ENCODE measurements at regions not wholly inside any gene's neighbourhood (a gene's known extent, or its start where the extent isn't known, plus 50 kb on each side); places are given as distances from the start of the nearest gene placed in this dataset.

GRCh38 chr20:22680031-22680740 lies 95.8 kb upstream of the FOXA2 start:
- Histone ChIP-seq H3K27me3 (ENCODE audit: control insufficient read depth in 2 of 2, insufficient read depth in 2 of 2, low read length in 2 of 2) (no peaks in the 10 kb centered on the region), H3K36me3 (ENCODE audit: control insufficient read depth in 2 of 2, insufficient read depth in 2 of 2, low read length in 2 of 2) (no peaks in the 10 kb centered on the region), H3K4me1 (ENCODE audit: control insufficient read depth in 2 of 2, insufficient read depth in 2 of 2, low read length in 2 of 2) (no peaks in the 10 kb centered on the region), H3K9me3 (ENCODE audit: control insufficient read depth in 2 of 2, low read length in 2 of 2) (no peaks in the 10 kb centered on the region), H3K4me3 (ENCODE audit: low read length in 2 of 2) (no peak overlapping the region), H3K27ac (ENCODE audit: low read depth in 2 of 2, low read length in 2 of 2) (no peak overlapping the region), H3K9ac (ENCODE audit: low read depth in 1 of 2, low read length in 2 of 2) (no peak overlapping the region)

- H3K27me3 ChIP-seq (ENCODE audit: control insufficient read depth in 2 of 2, insufficient read depth in 2 of 2, low read length in 2 of 2), result no peaks in the 10 kb centered on the region
- no peak overlapping the region for H3K27ac ChIP-seq (ENCODE audit: low read depth in 2 of 2, low read length in 2 of 2)
- no peaks in the 10 kb centered on the region for H3K9me3 ChIP-seq (ENCODE audit: control insufficient read depth in 2 of 2, low read length in 2 of 2)
- no peaks in the 10 kb centered on the region for H3K36me3 ChIP-seq (ENCODE audit: control insufficient read depth in 2 of 2, insufficient read depth in 2 of 2, low read length in 2 of 2)
- H3K9ac ChIP-seq (ENCODE audit: low read depth in 1 of 2, low read length in 2 of 2), result no peak overlapping the region
- H3K4me3 ChIP-seq (ENCODE audit: low read length in 2 of 2), result no peak overlapping the region
- no peaks in the 10 kb centered on the region for H3K4me1 ChIP-seq (ENCODE audit: control insufficient read depth in 2 of 2, insufficient read depth in 2 of 2, low read length in 2 of 2)
These were observed 97.3 kb upstream of the FOXA2 start for GRCh38 chr20:22681591-22682248.

DNA sequence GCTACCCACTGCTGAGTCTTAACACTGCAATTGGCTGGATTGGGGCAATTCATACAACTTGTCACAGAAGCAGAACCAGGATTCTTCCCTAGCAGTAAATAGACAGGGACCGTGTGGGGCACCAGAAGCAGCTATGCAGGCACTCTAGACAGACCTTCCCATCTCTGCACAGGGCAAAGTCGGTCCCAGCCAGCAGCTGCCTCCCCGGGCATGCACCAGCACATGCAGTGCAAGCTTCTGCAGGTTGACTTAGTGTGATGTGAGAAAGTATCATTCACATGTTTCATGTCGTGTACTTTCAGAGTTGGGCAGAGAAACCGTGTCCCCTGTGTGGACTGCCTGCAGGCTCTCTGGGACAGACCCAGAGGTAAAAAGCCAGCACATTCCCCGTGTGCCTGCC lies 98.0 kb upstream of the FOXA2 start:
- Histone ChIP-seq H3K4me1 (ENCODE audit: control insufficient read depth in 2 of 2, insufficient read depth in 2 of 2, low read length in 2 of 2) (no peaks in the 10 kb centered on the region), H3K4me3 (ENCODE audit: low read length in 2 of 2) (no peak overlapping the region), H3K36me3 (ENCODE audit: control insufficient read depth in 2 of 2, insufficient read depth in 2 of 2, low read length in 2 of 2) (no peaks in the 10 kb centered on the region), H3K9me3 (ENCODE audit: control insufficient read depth in 2 of 2, low read length in 2 of 2) (no peaks in the 10 kb centered on the region), H3K9ac (ENCODE audit: low read depth in 1 of 2, low read length in 2 of 2) (no peak overlapping the region), H3K27me3 (ENCODE audit: control insufficient read depth in 2 of 2, insufficient read depth in 2 of 2, low read length in 2 of 2) (no peaks in the 10 kb centered on the region), H3K27ac (ENCODE audit: low read depth in 2 of 2, low read length in 2 of 2) (no peak overlapping the region)

- H3K4me3 ChIP-seq (ENCODE audit: low read length in 2 of 2), result no peak overlapping the region
- H3K9me3 ChIP-seq (ENCODE audit: control insufficient read depth in 2 of 2, low read length in 2 of 2), result no peaks in the 10 kb centered on the region
- H3K4me1 ChIP-seq (ENCODE audit: control insufficient read depth in 2 of 2, insufficient read depth in 2 of 2, low read length in 2 of 2), result no peaks in the 10 kb centered on the region
- no peak overlapping the region for H3K27ac ChIP-seq (ENCODE audit: low read depth in 2 of 2, low read length in 2 of 2)
- H3K9ac ChIP-seq (ENCODE audit: low read depth in 1 of 2, low read length in 2 of 2), result no peak overlapping the region
- no peaks in the 10 kb centered on the region for H3K27me3 ChIP-seq (ENCODE audit: control insufficient read depth in 2 of 2, insufficient read depth in 2 of 2, low read length in 2 of 2)
- no peaks in the 10 kb centered on the region for H3K36me3 ChIP-seq (ENCODE audit: control insufficient read depth in 2 of 2, insufficient read depth in 2 of 2, low read length in 2 of 2)
These were observed 99.8 kb upstream of the FOXA2 start for GRCh38 chr20:22684072-22684762.

- Histone ChIP-seq H3K9me3 (ENCODE audit: control insufficient read depth in 2 of 2, low read length in 2 of 2) (no peaks in the 10 kb centered on the region), H3K4me3 (ENCODE audit: low read length in 2 of 2) (no peak overlapping the region), H3K27me3 (ENCODE audit: control insufficient read depth in 2 of 2, insufficient read depth in 2 of 2, low read length in 2 of 2) (no peaks in the 10 kb centered on the region), H3K27ac (ENCODE audit: low read depth in 2 of 2, low read length in 2 of 2) (no peak overlapping the region), H3K36me3 (ENCODE audit: control insufficient read depth in 2 of 2, insufficient read depth in 2 of 2, low read length in 2 of 2) (no peaks in the 10 kb centered on the region), H3K4me1 (ENCODE audit: control insufficient read depth in 2 of 2, insufficient read depth in 2 of 2, low read length in 2 of 2) (no peaks in the 10 kb centered on the region), H3K9ac (ENCODE audit: low read depth in 1 of 2, low read length in 2 of 2) (no peak overlapping the region)
These were observed 100.5 kb upstream of the FOXA2 start for GRCh38 chr20:22684763-22685443.

DNA sequence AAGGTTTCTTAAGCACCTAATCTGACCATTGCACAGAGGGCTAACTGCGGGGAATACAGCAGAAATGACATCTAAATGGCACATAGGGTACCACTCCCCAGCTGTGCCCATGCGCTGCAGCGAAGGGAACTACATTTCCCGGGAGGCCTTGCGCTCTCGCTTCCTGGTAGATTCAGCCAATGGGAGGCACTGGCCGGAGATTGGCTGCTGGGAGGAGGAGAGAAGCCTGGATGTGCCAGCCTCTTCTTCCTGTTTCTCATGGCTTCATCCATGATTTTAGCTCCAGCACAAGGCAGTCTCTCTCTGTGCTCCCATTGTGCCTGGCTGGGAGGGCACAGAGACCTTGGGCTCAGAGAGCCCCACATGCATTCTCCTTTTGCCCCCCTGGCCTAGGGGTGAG lies 101.7 kb upstream of the FOXA2 start:
- H3K27ac ChIP-seq (ENCODE audit: low read depth in 2 of 2, low read length in 2 of 2), result no peak overlapping the region
- no peak overlapping the region for H3K4me3 ChIP-seq (ENCODE audit: low read length in 2 of 2)
- no peak overlapping the region for H3K9ac ChIP-seq (ENCODE audit: low read depth in 1 of 2, low read length in 2 of 2)
- no peaks in the 10 kb centered on the region for H3K36me3 ChIP-seq (ENCODE audit: control insufficient read depth in 2 of 2, insufficient read depth in 2 of 2, low read length in 2 of 2)
- peaks cover 0 to 5% of the 10 kb centered on the region in 2 donors for H3K27me3 ChIP-seq (ENCODE audit: control insufficient read depth in 2 of 2, insufficient read depth in 2 of 2, low read length in 2 of 2)
- H3K4me1 ChIP-seq (ENCODE audit: control insufficient read depth in 2 of 2, insufficient read depth in 2 of 2, low read length in 2 of 2), result peaks cover 0 to 3% of the 10 kb centered on the region in 2 donors
- H3K9me3 ChIP-seq (ENCODE audit: control insufficient read depth in 2 of 2, low read length in 2 of 2), result no peaks in the 10 kb centered on the region

- Histone ChIP-seq H3K27ac (ENCODE audit: low read depth in 2 of 2, low read length in 2 of 2) (no peak overlapping the region), H3K36me3 (ENCODE audit: control insufficient read depth in 2 of 2, insufficient read depth in 2 of 2, low read length in 2 of 2) (no peaks in the 10 kb centered on the region), H3K9me3 (ENCODE audit: control insufficient read depth in 2 of 2, low read length in 2 of 2) (no peaks in the 10 kb centered on the region), H3K27me3 (ENCODE audit: control insufficient read depth in 2 of 2, insufficient read depth in 2 of 2, low read length in 2 of 2) (peaks cover 0 to 5% of the 10 kb centered on the region in 2 donors), H3K9ac (ENCODE audit: low read depth in 1 of 2, low read length in 2 of 2) (no peak overlapping the region), H3K4me3 (ENCODE audit: low read length in 2 of 2) (no peak overlapping the region), H3K4me1 (ENCODE audit: control insufficient read depth in 2 of 2, insufficient read depth in 2 of 2, low read length in 2 of 2) (peaks cover 0 to 6% of the 10 kb centered on the region in 2 donors)
These were observed 103.4 kb upstream of the FOXA2 start for GRCh38 chr20:22687676-22688349.

DNA sequence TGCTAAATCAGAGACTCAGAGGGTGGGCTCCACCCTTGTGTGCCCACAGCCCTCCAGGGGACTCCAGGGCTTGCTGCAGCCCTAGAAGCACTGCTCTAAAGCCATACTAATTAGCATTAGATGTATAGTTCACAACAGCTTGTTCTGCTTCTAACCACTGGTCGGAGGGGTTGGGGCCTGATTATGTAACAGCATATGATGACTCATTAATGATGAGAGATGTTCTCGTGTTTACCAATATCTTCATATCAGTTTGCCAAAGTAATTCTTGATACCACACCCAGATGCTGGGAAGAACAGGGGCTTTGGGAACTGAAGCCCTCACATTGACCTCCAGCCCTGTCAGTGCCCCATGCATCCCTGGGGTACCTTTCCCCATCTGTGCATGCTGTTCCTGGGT lies 104.1 kb upstream of the FOXA2 start:
- H3K9ac ChIP-seq (ENCODE audit: low read depth in 1 of 2, low read length in 2 of 2), result no peak overlapping the region
- H3K4me1 ChIP-seq (ENCODE audit: control insufficient read depth in 2 of 2, insufficient read depth in 2 of 2, low read length in 2 of 2), result peaks cover 0 to 6% of the 10 kb centered on the region in 2 donors
- no peak overlapping the region for H3K4me3 ChIP-seq (ENCODE audit: low read length in 2 of 2)
- H3K9me3 ChIP-seq (ENCODE audit: control insufficient read depth in 2 of 2, low read length in 2 of 2), result no peaks in the 10 kb centered on the region
- no peak overlapping the region for H3K27ac ChIP-seq (ENCODE audit: low read depth in 2 of 2, low read length in 2 of 2)
- peaks cover 0 to 5% of the 10 kb centered on the region in 2 donors for H3K27me3 ChIP-seq (ENCODE audit: control insufficient read depth in 2 of 2, insufficient read depth in 2 of 2, low read length in 2 of 2)
- no peaks in the 10 kb centered on the region for H3K36me3 ChIP-seq (ENCODE audit: control insufficient read depth in 2 of 2, insufficient read depth in 2 of 2, low read length in 2 of 2)

DNA sequence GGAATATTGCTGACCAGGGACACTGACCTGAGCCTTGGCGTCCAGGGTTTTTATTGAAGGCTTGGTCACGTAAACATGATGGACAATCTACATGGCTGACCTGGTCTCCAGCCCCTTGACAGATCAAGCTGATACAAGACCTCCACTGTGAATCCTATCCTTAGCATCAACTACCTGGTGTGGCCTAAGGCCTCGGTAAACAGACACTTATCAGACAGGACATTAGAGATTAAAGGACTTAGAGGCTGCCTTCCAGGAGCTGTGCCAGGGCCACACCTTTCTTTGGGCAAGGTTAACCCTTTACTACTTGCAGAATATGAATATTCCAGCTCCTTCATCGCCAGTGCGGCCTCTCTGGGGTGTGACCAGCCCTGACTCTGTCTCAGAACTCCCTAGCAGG lies 104.9 kb upstream of the FOXA2 start:
- H3K4me1 ChIP-seq (ENCODE audit: control insufficient read depth in 2 of 2, insufficient read depth in 2 of 2, low read length in 2 of 2), result peaks cover 0 to 6% of the 10 kb centered on the region in 2 donors
- no peak overlapping the region for H3K4me3 ChIP-seq (ENCODE audit: low read length in 2 of 2)
- no peak overlapping the region for H3K9ac ChIP-seq (ENCODE audit: low read depth in 1 of 2, low read length in 2 of 2)
- H3K27ac ChIP-seq (ENCODE audit: low read depth in 2 of 2, low read length in 2 of 2), result no peak overlapping the region
- H3K9me3 ChIP-seq (ENCODE audit: control insufficient read depth in 2 of 2, low read length in 2 of 2), result no peaks in the 10 kb centered on the region
- no peaks in the 10 kb centered on the region for H3K36me3 ChIP-seq (ENCODE audit: control insufficient read depth in 2 of 2, insufficient read depth in 2 of 2, low read length in 2 of 2)
- peaks cover 0 to 5% of the 10 kb centered on the region in 2 donors for H3K27me3 ChIP-seq (ENCODE audit: control insufficient read depth in 2 of 2, insufficient read depth in 2 of 2, low read length in 2 of 2)
